Liver (tissue), 8 donors: ENCODE measurements at regions not wholly inside any gene's neighbourhood (a gene's known extent, or its start where the extent isn't known, plus 50 kb on each side); places are given as distances from the start of the nearest gene placed in this dataset.
"Not testable (repeated sequence)": the region's sequence is repeated elsewhere in the genome, so short reads cannot be mapped to it uniquely, and the experiment has no call there.

Experiments used
- DNase-seq: peaks from one replicate; pipeline ENCODE4 v3.0.0-alpha.2; 2017; ENCODE audit warnings: low spot score
- H3K27ac ChIP-seq, 2 donors: one replicate each; pipeline ENCODE4 v1.7.0; 2013; ENCODE audit warnings: inconsistent platforms in 2 of 2, low read length in 2 of 2, control low read depth in 1 of 2, low read depth in 1 of 2, mild to moderate bottlenecking in 1 of 2
- H3K27me3 ChIP-seq, 4 donors: one replicate each; pipeline versions ENCODE4 v1.6.1 to v1.7.0; 2013; ENCODE audit warnings: low read length in 3 of 4, inconsistent platforms in 1 of 4, mild to moderate bottlenecking in 1 of 4, moderate library complexity in 1 of 4; ENCODE audit not compliant: control insufficient read depth in 4 of 4, insufficient read depth in 4 of 4
- H3K36me3 ChIP-seq, 4 donors: one replicate each; pipeline versions ENCODE4 v1.6.1 to v1.7.0; 2013; ENCODE audit warnings: low read length in 3 of 4, mild to moderate bottlenecking in 3 of 4, low read depth in 1 of 4, moderate library complexity in 1 of 4; ENCODE audit not compliant: control insufficient read depth in 4 of 4, insufficient read depth in 3 of 4
- H3K4me1 ChIP-seq, 4 donors: one replicate each; pipeline versions ENCODE4 v1.6.1 to v1.7.0; 2013; ENCODE audit warnings: low read length in 3 of 4, mild to moderate bottlenecking in 3 of 4, moderate library complexity in 1 of 4; ENCODE audit not compliant: control insufficient read depth in 4 of 4, insufficient read depth in 4 of 4
- H3K4me3 ChIP-seq, 3 donors: one replicate each; pipeline versions ENCODE4 v1.6.1 to v1.7.0; 2013; ENCODE audit warnings: low read length in 3 of 3, control low read depth in 1 of 3, low read depth in 1 of 3, mild to moderate bottlenecking in 1 of 3
- H3K9ac ChIP-seq, 2 donors: one replicate each; pipeline ENCODE4 v1.7.0; 2013; ENCODE audit warnings: low read length in 2 of 2, mild to moderate bottlenecking in 2 of 2, moderate library complexity in 2 of 2, control low read depth in 1 of 2, low read depth in 1 of 2
- H3K9me3 ChIP-seq, 4 donors: one replicate each; pipeline versions ENCODE4 v1.6.1 to v1.7.0; 2013; ENCODE audit warnings: low read length in 3 of 4; ENCODE audit not compliant: control insufficient read depth in 4 of 4
- FOXA1 ChIP-seq: IDR thresholded peaks from 2 replicates; pipeline ENCODE4 v1.6.1; 2016; ENCODE audit warnings: antibody characterized with exemption
- HNF4A ChIP-seq, 2 donors: conservative IDR thresholded peaks; 2 replicates each; pipeline ENCODE4 v1.6.1; 2016; ENCODE audit warnings: antibody characterized with exemption in 2 of 2, mild to moderate bottlenecking in 2 of 2
- RAD21 ChIP-seq, 2 donors: IDR thresholded peaks; 2 replicates each; pipeline ENCODE4 v1.6.1; 2016; ENCODE audit warnings: antibody characterized with exemption in 2 of 2, mild to moderate bottlenecking in 2 of 2
- TAF1 ChIP-seq: conservative IDR thresholded peaks from 2 replicates; pipeline ENCODE4 v1.6.1; 2016; ENCODE audit warnings: antibody characterized with exemption, mild to moderate bottlenecking
- YY1 ChIP-seq: IDR thresholded peaks from 2 replicates; pipeline ENCODE4 v1.6.1; 2016; ENCODE audit warnings: antibody characterized with exemption, mild to moderate bottlenecking
- WGBS: extraction: QIAGEN DNeasy Blood & Tissue Kit; methylation state at CpG from one replicate; pipeline ENCODE4 v1.1.7; 2013; 5-methylcytosine and 5-hydroxymethylcytosine counted together
- TF ChIP-seq, protein P1 (sequence below): fragments of 150-350 bp; IDR thresholded peaks from 2 replicates; pipeline ENCODE4 v1.5.1; 2017; ENCODE audit warnings: improper control_type of control experiment, low read depth, low read length; ENCODE audit not compliant: missing input control
- TF ChIP-seq, protein P2 (sequence below): IDR thresholded peaks from 2 replicates; pipeline ENCODE4 v1.6.1; 2016; ENCODE audit warnings: antibody characterized with exemption
- TF ChIP-seq, protein P3 (sequence below): IDR thresholded peaks from 2 replicates; pipeline ENCODE4 v1.6.1; 2016; ENCODE audit warnings: antibody characterized with exemption
- TF ChIP-seq, protein P4 (sequence below): IDR thresholded peaks from 2 replicates; pipeline ENCODE4 v1.6.1; 2016; ENCODE audit warnings: antibody characterized with exemption
- donor health status: healthy.
- donor health status: healthy.
- donor health status: healthy.
- donor health status: healthy.
- donor health status: healthy.

DNA sequence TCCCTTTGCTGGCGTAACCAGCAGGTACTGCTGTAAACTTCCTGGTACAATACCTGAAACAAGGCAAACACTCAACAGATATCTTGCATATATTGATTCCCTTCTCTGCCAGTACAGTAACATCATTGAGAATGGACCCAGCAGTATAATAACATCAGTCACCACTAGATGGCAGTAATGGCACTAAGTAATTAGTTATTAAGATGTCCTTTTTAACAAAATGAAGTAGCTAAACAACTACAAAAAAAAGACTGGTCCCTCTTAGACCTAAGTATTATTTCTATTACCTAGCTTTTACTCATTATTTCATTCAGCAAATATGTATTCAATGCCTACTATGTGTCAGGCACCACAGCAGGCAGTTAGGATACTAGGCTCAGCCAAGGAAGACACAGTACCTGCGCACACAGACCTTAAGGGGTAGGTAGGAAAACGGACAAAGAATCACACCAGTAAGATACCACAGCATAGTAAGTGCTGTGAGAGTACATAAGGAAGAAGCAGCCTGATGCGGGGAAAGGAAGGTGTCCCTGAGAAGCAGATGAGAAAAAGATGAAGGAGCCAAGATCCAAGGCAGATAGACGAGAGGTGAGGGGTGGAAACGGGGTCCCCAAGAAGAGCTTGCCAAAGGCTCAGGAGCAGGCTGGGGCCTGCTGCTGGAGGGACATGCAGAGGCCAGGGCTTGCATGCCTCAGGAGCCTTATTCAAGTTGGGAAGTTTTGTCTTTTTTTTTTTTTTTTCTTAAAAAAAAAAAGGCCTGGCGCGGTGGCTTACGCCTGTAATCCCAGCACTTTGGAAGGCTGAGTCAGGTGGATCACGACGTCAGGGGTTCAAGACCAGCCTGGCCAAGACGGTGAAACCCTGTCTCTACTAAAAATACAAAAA, 102.7 kb upstream of the CHD2 start:
- Histone ChIP-seq H3K9ac (peak overlapping the region; percentile 21 to 45), H3K9me3 (no peaks in the 10 kb centered on the region), H3K36me3 (no peaks in the 10 kb centered on the region), H3K27me3 (no peaks in the 10 kb centered on the region), H3K4me3 (no peak overlapping the region), H3K27ac (peak overlapping the region; percentile 32 to 60), H3K4me1 (peaks cover 0 to 18% (median 11%) of the 10 kb centered on the region in 4 donors)
- WGBS = 74% methylated on average over 12 of the region's 12 CpGs
- DNase-seq = no peak
- TF ChIP-seq, protein P1, sequence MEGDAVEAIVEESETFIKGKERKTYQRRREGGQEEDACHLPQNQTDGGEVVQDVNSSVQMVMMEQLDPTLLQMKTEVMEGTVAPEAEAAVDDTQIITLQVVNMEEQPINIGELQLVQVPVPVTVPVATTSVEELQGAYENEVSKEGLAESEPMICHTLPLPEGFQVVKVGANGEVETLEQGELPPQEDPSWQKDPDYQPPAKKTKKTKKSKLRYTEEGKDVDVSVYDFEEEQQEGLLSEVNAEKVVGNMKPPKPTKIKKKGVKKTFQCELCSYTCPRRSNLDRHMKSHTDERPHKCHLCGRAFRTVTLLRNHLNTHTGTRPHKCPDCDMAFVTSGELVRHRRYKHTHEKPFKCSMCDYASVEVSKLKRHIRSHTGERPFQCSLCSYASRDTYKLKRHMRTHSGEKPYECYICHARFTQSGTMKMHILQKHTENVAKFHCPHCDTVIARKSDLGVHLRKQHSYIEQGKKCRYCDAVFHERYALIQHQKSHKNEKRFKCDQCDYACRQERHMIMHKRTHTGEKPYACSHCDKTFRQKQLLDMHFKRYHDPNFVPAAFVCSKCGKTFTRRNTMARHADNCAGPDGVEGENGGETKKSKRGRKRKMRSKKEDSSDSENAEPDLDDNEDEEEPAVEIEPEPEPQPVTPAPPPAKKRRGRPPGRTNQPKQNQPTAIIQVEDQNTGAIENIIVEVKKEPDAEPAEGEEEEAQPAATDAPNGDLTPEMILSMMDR = peak; percentile 84
- TF ChIP-seq, protein P2, sequence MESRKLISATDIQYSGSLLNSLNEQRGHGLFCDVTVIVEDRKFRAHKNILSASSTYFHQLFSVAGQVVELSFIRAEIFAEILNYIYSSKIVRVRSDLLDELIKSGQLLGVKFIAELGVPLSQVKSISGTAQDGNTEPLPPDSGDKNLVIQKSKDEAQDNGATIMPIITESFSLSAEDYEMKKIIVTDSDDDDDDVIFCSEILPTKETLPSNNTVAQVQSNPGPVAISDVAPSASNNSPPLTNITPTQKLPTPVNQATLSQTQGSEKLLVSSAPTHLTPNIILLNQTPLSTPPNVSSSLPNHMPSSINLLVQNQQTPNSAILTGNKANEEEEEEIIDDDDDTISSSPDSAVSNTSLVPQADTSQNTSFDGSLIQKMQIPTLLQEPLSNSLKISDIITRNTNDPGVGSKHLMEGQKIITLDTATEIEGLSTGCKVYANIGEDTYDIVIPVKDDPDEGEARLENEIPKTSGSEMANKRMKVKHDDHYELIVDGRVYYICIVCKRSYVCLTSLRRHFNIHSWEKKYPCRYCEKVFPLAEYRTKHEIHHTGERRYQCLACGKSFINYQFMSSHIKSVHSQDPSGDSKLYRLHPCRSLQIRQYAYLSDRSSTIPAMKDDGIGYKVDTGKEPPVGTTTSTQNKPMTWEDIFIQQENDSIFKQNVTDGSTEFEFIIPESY = no peak
- TF ChIP-seq RAD21 (IDR thresholded peaks at IDR 0.05) (peak; percentile 91 to 92), YY1 (peak; percentile 48), HNF4A (conservative IDR thresholded peaks at IDR 0.05) (peak in 1 of 2 donors; percentile 29)
- TF ChIP-seq, protein P3, sequence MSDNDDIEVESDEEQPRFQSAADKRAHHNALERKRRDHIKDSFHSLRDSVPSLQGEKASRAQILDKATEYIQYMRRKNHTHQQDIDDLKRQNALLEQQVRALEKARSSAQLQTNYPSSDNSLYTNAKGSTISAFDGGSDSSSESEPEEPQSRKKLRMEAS = no peak

DNA sequence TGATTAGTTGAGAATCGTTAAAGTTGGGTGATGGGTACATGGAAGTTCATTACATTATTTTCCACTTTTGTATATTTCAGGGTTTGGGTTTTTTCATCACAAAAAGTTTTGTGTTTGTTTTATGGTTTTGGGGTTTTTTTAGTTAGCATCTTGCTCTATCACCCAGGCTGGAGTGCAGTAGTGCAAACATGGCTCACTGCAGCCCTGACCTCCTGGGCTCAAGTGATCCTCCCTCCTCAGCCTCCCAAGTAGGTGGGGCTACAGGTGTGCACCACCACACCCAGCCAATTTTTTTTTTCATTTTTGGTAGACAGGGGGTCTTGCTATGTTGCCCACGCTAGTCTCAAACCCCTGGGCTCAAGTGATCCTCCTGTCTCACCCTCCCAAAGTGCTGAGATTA, 100.1 kb upstream of the CHD2 start:
- Histone ChIP-seq H3K27me3 (no peaks in the 10 kb centered on the region), H3K9me3 (no peaks in the 10 kb centered on the region), H3K36me3 (no peaks in the 10 kb centered on the region), H3K27ac (no peak overlapping the region), H3K4me1 (peaks cover 2 to 25% (median 13%) of the 10 kb centered on the region in 4 donors), H3K9ac (no peak overlapping the region), H3K4me3 (no peak overlapping the region)
- TF ChIP-seq YY1 = no peak
- TF ChIP-seq, protein P4, sequence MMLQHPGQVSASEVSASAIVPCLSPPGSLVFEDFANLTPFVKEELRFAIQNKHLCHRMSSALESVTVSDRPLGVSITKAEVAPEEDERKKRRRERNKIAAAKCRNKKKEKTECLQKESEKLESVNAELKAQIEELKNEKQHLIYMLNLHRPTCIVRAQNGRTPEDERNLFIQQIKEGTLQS = no peak
- TF ChIP-seq FOXA1 = no peak
- no peak for TF ChIP-seq HNF4A (conservative IDR thresholded peaks at IDR 0.05)
- no peak for TF ChIP-seq TAF1
- DNase-seq = no peak
- 92% methylated on average over 2 of the region's 2 CpGs for WGBS

DNA sequence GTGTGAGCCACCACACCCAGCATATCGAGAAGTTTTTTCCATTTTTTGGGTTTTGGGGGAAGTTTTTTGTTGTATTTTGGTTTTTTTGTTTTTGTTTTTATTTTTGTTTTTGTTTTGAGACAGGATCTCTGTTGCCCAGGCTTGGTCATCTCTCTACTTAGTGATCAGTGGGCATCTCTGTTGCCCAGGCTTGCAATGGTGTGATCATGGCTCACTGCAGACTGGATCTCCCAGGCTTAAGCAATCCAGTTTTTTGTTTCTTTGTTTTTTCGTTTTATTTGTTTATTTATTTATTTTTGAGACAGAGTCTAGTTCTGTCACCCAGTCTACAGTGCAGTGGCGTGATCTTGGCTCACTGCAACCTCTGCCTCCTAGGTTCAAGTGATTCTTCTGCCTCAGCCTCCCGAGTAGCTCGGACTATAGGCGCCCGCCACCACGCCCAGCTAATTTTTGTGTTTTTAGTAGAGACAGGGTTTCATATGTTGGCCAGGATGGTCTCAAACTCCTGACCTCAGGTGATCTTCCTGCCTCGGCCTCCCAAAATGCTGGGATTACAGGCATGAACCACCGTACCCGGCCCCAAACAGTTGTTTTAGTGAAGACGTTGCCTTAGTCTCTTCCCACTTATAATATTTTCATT, 99.6 kb upstream of the CHD2 start:
- H3K27ac ChIP-seq, H3K9me3 ChIP-seq, H3K36me3 ChIP-seq, H3K9ac ChIP-seq, H3K4me3 ChIP-seq, H3K27me3 ChIP-seq, DNase-seq: not testable (repeated sequence)
- 95% methylated on average over 12 of the region's 12 CpGs for WGBS
- peaks cover 2 to 24% (median 13%) of the 10 kb centered on the region in 4 donors for H3K4me1 ChIP-seq

DNA sequence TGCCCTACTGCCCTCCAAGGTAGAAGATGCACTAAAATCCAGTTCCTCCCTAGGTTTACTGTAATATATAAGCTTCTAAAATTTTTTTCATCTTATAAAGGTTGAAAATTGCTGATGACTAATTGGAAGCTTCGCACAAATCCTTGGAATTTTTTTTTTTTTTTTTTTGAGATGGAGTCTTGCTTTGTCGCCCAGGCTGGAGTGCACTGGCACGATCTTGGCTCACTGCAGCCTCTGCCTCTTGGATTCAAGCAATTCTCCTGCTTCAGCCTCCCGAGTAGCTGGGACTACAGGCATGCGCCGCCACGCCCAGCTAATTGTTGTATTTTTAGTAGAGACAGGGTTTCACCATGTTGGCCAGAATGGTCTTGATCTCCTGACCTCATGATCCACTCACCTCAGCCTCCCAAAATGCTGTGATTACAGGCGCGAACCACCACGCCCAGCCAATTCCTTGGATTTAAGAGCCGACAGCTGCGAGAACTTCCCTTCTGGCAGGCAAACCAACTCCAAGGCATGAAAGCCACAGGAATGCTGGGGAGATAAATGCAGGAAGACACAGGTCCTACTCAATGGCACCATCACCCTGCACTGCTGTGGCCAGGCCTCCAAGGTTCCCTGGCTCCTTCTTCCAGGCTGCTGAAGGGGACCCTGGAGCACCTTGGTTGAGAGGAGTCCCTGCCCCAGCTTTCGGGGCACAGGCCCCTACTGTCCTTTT, 98.9 kb upstream of the CHD2 start:
- H3K27me3 ChIP-seq, H3K9ac ChIP-seq, DNase-seq, H3K9me3 ChIP-seq, H3K36me3 ChIP-seq, H3K4me3 ChIP-seq: not testable (repeated sequence)
- Histone ChIP-seq H3K27ac (peak overlapping the region in 1 of 2 donors; percentile 1), H3K4me1 (peaks cover 2 to 19% (median 11%) of the 10 kb centered on the region in 4 donors)
- WGBS = 96% methylated on average over 13 of the region's 13 CpGs
